ENCODE measurements at regions not wholly inside any gene's neighbourhood (a gene's known extent, or its start where the extent isn't known, plus 50 kb on each side); places are given as distances from the start of the nearest gene placed in this dataset.
A peak's percentile ranks its signal among the peaks of the same experiment; 100 is the strongest.

DNA sequence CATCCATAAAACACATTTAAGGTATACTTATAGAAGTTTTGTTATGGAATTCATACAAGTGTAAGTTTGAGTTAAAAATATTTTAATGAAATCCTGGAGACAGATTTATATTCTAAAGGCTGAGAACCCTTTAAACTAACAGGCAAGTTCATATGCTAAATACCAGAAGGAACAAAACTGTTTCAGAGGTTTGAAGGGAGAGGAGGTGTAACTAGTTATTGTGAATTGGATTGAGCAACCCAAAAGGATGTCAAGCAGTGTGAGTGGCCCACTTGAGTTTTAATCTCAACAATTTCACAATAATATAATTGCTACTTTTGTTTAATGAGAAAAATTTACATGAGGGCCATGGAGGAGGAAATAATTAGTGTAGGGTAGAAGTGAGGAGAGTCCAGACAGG is 348.5 kb upstream of the ACTBL2 start:
- DNase-seq, result no peak

DNA sequence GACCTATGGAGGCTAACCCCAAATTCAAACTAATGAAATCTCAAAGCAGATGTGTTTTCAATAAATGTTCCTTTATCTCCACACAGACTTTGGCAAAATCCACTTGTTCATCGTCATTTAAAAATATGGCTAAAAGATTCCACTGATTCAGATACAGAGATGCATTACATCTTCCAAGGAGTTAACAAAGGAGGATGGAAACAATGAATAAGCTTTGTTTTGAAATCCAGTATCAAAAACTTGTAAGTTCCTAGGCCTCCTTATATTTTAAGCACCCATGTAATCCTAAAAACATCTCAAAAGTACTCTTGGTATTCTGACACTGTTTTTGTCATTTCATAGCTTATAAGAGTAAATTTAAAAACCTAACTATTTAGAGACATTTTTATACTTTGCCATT is 345.6 kb upstream of the ACTBL2 start:
- DNase-seq, result no peak

GRCh38 chr5:57825031-57825686 is 342.5 kb upstream of the ACTBL2 start:
- DNase-seq, result no peak

GRCh38 chr5:57824623-57825022 is 342.0 kb upstream of the ACTBL2 start:
- no peak for DNase-seq

DNA sequence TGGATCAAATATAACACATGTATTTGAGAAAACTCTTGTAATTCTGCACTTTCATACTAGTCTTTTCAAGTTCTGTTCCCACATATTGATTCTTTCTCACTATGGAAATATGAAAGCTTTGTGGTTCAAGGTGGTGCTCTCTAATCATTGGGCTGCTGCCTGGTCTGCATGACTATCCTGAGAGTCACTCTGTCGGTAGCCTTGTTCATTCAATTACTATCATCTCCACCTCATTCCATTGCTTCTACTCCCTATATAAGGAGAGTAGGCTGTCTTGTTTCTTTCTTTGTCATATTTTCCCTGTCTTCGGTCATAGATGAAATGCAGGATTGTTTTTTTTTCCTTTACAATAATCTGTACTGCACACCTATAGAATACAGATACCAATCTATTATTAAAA is 341.4 kb upstream of the ACTBL2 start:
- no peak for DNase-seq

DNA sequence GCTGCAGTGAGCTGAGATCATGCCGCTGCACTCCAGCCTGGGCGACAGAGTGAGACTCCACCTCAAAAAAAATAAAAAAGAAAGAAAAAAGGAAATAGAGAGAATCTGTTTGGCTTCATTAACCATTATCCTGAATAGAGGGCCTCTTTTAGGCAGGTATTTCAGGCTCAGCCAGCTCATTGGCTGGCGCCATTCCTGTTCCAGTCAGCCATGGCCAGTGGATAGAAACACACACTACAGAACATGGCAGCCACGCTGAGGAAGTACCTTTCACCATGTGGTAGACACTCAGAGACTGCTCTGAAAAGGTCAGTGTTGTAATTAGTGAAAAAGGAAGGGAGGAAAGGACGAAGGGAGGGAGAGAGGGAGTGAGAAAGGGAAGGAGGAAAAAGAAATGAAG is 340.0 kb upstream of the ACTBL2 start:
- no peak for DNase-seq

GRCh38 chr5:57818397-57818796 is 335.8 kb upstream of the ACTBL2 start:
- DNase-seq, result no peak

DNA sequence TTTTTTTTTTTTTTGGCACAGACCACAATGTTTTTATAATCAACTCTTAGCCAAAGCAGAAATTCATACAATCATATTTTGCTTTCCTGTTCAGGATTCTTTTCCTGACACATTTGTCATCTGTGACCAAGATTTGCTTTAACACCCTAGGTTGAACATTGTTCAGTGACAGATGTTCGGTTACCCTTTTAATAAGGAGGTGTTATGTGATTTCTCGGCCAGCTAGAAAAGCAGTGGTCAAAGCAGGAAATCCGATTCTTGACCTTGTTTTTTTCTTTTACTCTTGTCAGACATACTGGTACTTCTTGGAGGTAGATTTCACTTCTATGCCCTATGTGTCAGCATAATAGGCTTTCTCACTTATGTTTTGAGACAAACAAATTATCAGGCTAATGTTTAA is 335.3 kb upstream of the ACTBL2 start:
- DNase-seq, result no peak

DNA sequence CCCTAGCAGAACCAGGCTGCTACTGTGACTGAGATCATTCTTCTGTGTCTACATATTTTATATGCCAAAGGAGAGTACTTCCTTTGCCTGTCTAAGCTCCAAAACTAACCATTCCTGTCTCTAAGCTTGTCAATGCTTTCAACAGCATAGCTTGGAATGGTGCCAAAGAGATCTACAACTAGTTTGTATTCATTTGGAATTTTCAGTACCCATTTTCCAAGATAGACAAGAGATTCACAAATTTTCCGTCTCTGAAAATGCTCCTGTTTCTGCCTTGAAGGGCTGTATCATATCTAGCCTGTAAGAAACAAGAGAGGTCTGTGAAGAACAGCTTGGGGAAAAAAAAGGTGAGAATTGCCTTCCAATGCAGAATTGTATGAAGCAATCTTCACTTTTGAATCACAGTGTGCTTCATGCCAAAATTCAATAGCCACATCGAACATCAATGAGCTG is 334.4 kb upstream of the ACTBL2 start:
- DNase-seq, result no peak

GRCh38 chr5:57816108-57816507 is 333.5 kb upstream of the ACTBL2 start:
- no peak for DNase-seq

DNA sequence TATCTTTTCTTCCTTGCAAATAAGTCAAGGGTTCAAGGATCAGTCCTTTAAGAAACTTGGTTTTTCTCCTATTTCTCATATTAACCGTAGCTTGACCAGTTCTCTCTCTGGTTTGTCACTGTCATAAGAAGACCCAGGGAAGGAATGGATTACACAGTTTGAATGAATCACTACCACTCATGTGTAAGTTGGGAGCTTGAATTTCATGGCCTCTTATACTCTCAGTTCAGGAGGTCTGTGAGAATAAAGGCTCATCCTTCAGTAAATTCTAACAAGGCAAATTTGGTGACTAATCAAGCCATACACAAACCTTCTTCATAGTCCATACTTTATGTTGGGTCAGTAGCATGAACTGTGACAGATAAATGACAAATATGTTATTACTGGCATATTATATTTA is 323.1 kb upstream of the ACTBL2 start:
- no peak for DNase-seq

DNA sequence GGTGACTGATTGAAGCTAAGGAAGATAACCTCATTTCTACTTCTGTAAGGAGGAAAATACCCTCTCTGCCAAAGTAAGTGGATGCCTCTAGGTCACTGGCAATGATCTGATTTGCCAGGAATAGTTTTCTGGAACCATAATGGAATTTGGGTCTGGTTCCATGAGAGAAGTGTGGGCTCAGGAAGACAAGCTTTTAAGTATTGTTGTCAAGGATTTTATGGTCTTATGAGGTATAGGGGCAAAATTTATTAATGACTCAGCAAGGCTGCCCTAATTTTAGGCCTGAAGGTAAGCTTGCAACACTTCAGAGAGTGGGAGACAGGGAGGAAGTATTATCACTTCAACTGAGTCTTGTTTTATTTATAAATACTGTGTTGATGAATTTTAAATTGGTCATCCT is 322.6 kb upstream of the ACTBL2 start:
- no peak for DNase-seq

GRCh38 chr5:57804505-57804904 is 321.9 kb upstream of the ACTBL2 start:
- DNase-seq, result no peak

- DNase-seq, result no peak
Observed at GRCh38 chr5:57804007-57804444, 321.4 kb upstream of the ACTBL2 start.

DNA sequence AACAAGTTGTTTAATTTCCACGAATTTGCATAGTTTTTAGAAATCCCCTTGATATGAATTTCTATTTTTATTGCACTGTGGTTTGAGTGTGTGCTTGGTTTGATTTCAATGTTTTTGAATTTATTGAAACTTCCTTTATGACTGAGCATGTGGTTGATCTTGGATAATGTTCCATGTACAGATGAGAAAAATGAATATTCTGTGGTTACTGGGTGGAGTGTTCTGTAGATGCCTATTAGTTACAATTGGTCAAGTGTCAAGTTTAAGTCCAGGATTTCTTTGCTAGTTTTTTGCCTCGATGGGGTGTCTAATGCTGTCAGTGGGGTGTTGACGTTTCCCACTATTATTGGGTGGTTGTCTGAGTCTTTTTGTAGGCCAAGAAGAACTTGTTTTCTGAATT is 319.5 kb upstream of the ACTBL2 start:
- no peak for DNase-seq

DNA sequence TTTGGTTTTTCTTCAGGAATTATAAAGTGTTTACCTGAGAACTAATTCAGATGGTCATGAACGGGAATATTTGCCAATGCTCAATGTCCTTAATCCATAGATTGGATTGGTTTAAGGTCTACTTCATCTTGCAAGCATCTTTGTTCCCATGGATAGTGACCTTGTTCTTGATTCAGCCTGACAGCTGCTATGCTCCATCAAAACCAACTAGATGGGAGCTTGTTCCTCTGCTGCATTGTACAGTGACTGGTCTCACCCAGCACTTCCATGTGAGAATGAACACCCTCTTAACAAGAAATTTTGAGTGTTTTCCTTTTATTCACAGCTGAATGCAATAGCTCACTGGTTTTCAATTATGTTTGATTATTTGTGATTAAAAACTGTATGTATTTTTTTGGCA is 312.6 kb upstream of the ACTBL2 start:
- DNase-seq, result no peak

- DNase-seq, result no peak
Observed at GRCh38 chr5:57791875-57792274, 309.3 kb upstream of the ACTBL2 start.

GRCh38 chr5:57785946-57786345 is 303.3 kb upstream of the ACTBL2 start:
- no peak for DNase-seq

- no peak for DNase-seq
Observed at GRCh38 chr5:57784121-57784520, 301.5 kb upstream of the ACTBL2 start.

- DNase-seq, result no peak
Observed at GRCh38 chr5:57783693-57784092, 301.1 kb upstream of the ACTBL2 start.

GRCh38 chr5:57780961-57781325 is 298.3 kb upstream of the ACTBL2 start:
- no peak for DNase-seq

DNA sequence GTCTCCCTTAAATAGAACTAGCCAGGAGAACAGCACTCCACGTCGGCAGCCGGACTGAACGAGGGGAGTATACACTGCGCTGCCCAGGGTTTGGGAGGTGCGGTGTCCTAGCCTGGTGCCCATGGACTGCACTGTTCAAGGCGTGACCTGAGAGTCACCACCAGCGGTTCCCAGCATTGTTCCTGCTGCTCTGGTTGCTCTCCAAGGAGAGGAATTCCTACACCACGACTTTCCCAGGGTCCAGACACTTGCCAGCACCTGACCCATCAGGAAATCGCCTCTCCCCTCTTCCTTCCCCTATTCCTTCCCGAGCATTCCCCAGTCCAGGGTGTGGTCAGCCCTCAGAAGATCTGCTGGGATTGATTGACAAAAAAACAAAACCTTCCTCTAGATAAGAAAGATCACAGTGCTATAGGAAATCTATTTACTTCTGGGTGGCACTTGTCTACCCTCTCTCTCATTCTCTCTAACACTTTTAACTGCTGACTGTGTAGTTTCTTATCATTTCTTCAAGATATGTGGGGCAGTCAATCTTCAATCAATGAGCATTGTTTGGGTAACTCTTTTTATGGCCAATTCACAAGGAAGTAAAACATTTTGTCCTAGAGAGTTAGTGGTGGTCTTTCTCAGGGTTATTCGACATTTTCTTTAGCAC is 297.8 kb upstream of the ACTBL2 start:
- DNase-seq, result no peak

DNA sequence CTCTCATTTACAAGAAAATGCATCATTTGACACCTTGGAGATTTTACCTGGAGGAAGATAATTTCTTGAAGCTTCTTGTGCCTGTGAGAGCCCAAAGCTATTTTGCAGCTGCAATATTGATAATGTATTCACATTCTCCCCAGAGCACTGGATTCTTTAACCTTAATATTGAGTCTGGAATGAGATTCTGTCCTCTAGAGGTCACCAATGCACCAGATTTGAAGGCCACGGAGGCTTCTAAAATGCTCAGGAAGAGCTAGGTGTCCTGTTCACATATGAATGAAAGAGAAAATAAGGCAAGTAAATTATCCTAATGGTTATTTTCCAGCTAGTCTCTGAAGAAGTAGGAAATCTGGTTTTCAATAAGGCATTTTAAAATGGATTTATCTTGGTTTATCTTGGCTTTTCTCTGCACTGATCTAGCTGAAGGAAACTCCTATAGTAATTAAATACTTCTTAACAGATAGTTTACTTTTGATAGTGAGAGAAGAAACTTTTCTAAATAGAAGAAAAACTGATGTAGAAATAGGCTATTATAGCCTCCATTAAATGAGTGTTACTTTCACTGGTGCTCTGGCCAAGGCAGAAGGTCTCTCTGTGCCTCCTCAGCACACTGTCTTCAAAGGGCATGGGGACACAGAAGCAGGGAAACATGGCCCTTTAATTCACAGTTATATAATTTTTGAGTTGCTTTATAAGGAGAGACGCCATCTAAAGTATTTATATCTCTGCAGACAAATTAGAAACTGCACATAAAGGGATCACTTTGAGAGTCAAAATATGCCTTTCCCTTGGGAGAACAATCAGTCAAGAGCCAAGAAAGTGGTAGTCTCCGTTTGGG is 297.0 kb upstream of the ACTBL2 start:
- DNase-seq, result peak; percentile 30 to 62

DNA sequence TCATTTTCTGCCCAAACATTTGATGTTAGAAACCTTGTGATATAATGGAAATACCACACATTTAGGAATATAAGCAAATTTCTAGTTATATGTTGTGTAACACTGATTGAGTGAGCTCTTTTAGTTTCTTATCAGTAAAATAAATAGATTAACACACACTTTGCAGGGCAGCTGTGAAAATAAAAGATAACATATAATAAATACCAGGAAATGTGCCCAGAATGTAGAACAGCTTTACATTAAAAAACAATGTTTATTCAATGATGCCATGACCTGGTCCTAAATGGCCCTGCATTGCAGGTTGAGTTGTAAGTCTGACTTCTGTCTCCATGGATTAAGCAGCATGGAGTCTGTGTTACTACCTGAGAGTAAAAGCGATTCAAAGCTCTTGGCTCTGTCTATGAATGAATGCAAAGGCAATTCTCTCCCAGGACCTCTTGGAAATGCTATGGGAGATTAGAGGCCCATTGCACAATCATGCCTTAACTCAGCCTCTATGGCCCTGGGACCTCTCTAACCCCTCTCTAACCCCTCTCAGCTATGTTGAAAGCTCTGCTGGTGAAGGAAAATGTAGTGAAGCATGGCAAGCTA is 296.0 kb upstream of the ACTBL2 start:
- DNase-seq, result no peak
